Spleen (tissue), 7 donors: ENCODE measurements at regions not wholly inside any gene's neighbourhood (a gene's known extent, or its start where the extent isn't known, plus 50 kb on each side); places are given as distances from the start of the nearest gene placed in this dataset.

Experiments used
- POLR2A ChIP-seq, 3 donors: fragments of 450-650 bp; IDR thresholded peaks; one replicate each; pipeline ENCODE4 v1.5.1; 2017; ENCODE audit warnings: antibody characterized with exemption in 3 of 3, mild to moderate bottlenecking in 1 of 3
- POLR2AphosphoS5 ChIP-seq, 3 donors: sonication (generic); formaldehyde crosslinking; IDR thresholded peaks; one replicate each; pipeline ENCODE4 v1.5.1; 2017; ENCODE audit warnings: antibody characterized with exemption in 3 of 3
- TF ChIP-seq, protein P1 (sequence below), 11 experiments: fragments of 200-600 bp in 7 of 11; fragments of 450-650 bp in 4 of 11; sonication (generic) in 4 of 11; IDR thresholded peaks in 8 of 11; conservative IDR thresholded peaks in 3 of 11; 1 replicate in 7 of 11; 2 replicates in 4 of 11; pipeline versions ENCODE4 v1.4.0 to v1.8.0; 2016 to 2021; ENCODE audit warnings: antibody characterized with exemption in 11 of 11, inconsistent platforms in 4 of 11, mild to moderate bottlenecking in 1 of 11
- donor health status: DM: no; HTN: no; CAD: no; lungs with moderate emphysema.
- donor health status: DM: no; HTN: no; CAD: no.
- donor health status: DM: no; HTN: no; CAD: no.

DNA sequence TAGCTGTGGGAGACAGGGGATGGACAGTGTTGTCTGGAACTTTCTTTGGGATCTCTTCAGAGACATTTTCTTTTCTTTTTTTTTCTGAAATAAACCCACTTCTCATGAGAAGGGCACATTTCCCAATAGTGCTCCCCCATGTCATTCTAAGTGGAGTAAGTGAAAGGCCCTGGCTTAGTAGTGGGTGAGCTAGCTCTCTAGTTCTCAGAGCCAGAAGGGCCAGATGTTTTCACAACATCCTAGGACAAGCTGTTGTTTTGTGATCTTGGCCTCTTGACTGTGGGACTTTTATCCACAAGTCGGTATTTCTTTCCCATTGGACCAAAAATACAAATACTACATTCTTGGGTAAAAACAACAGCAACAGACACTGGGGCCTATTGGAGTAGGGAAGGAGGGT lies 607.7 kb upstream of the TENM4 start:
- TF ChIP-seq, protein P1, sequence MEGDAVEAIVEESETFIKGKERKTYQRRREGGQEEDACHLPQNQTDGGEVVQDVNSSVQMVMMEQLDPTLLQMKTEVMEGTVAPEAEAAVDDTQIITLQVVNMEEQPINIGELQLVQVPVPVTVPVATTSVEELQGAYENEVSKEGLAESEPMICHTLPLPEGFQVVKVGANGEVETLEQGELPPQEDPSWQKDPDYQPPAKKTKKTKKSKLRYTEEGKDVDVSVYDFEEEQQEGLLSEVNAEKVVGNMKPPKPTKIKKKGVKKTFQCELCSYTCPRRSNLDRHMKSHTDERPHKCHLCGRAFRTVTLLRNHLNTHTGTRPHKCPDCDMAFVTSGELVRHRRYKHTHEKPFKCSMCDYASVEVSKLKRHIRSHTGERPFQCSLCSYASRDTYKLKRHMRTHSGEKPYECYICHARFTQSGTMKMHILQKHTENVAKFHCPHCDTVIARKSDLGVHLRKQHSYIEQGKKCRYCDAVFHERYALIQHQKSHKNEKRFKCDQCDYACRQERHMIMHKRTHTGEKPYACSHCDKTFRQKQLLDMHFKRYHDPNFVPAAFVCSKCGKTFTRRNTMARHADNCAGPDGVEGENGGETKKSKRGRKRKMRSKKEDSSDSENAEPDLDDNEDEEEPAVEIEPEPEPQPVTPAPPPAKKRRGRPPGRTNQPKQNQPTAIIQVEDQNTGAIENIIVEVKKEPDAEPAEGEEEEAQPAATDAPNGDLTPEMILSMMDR (IDR thresholded peaks at IDR 0.05 in 8 of 11, conservative IDR thresholded peaks at IDR 0.05 in 3 of 11): no peak
- TF ChIP-seq POLR2AphosphoS5 (IDR thresholded peaks at IDR 0.05) (no peak), POLR2A (IDR thresholded peaks at IDR 0.05) (no peak)
